IPS-NIHi11 (cell line): ENCODE measurements at regions not wholly inside any gene's neighbourhood (a gene's known extent, or its start where the extent isn't known, plus 50 kb on each side); places are given as distances from the start of the nearest gene placed in this dataset.

Source experiments
- DNase-seq: peaks from one replicate; pipeline ENCODE4 v3.0.0; 2012; ENCODE audit warnings: mixed read lengths, low spot score

- DNase-seq = no peak
Observed at GRCh38 chr16:9302072-9302471, 210.6 kb downstream of the HAPSTR1 start.

- no peak for DNase-seq
Observed at GRCh38 chr16:9306753-9307152, 215.3 kb downstream of the HAPSTR1 start.

- no peak for DNase-seq
Observed at GRCh38 chr16:9307446-9307845, 216.0 kb downstream of the HAPSTR1 start.

- no peak for DNase-seq
Observed at GRCh38 chr16:9308356-9308801, 216.9 kb downstream of the HAPSTR1 start.

- DNase-seq = no peak
Observed at GRCh38 chr16:9308850-9309249, 217.4 kb downstream of the HAPSTR1 start.

- no peak for DNase-seq
Observed at GRCh38 chr16:9309844-9310243, 218.4 kb downstream of the HAPSTR1 start.

- DNase-seq = peak; percentile 70
Observed at GRCh38 chr16:9311303-9311954, 220.0 kb downstream of the HAPSTR1 start.

GRCh38 chr16:9316008-9316407 is 224.6 kb downstream of the HAPSTR1 start:
- DNase-seq = no peak

- no peak for DNase-seq
Observed at GRCh38 chr16:9316615-9317014, 225.2 kb downstream of the HAPSTR1 start.

- peak; percentile 19 for DNase-seq
Observed at GRCh38 chr16:9318764-9319163, 227.3 kb downstream of the HAPSTR1 start.

GRCh38 chr16:9322769-9323168 is 231.3 kb downstream of the HAPSTR1 start:
- no peak for DNase-seq

GRCh38 chr16:9323170-9323569 is 231.7 kb downstream of the HAPSTR1 start:
- no peak for DNase-seq

GRCh38 chr16:9327253-9327652 is 235.8 kb downstream of the HAPSTR1 start:
- DNase-seq = no peak

GRCh38 chr16:9328411-9328810 is 237.0 kb downstream of the HAPSTR1 start:
- DNase-seq = no peak

- no peak for DNase-seq
Observed at GRCh38 chr16:9330095-9330494, 238.7 kb downstream of the HAPSTR1 start.

- DNase-seq = no peak
Observed at GRCh38 chr16:9331503-9331902, 240.1 kb downstream of the HAPSTR1 start.

- no peak for DNase-seq
Observed at GRCh38 chr16:9332574-9333148, 241.2 kb downstream of the HAPSTR1 start.

GRCh38 chr16:9333469-9333868 is 242.0 kb downstream of the HAPSTR1 start:
- DNase-seq = no peak

- DNase-seq = no peak
Observed at GRCh38 chr16:9334103-9334502, 242.7 kb downstream of the HAPSTR1 start.

GRCh38 chr16:9337308-9338032 is 246.0 kb downstream of the HAPSTR1 start:
- no peak for DNase-seq

GRCh38 chr16:9338068-9338467 is 246.6 kb downstream of the HAPSTR1 start:
- no peak for DNase-seq

- DNase-seq = no peak
Observed at GRCh38 chr16:9338510-9338909, 247.1 kb downstream of the HAPSTR1 start.

- DNase-seq = no peak
Observed at GRCh38 chr16:9340526-9341256, 249.2 kb downstream of the HAPSTR1 start.
